HEK293 (cell line): ENCODE measurements at regions not wholly inside any gene's neighbourhood (a gene's known extent, or its start where the extent isn't known, plus 50 kb on each side); places are given as distances from the start of the nearest gene placed in this dataset.

Experiments used
- CTCF ChIA-PET: fragments of 350-600 bp; formaldehyde crosslinking; extraction: SDS; loops from one replicate; lab custom pipeline; 2021; ENCODE audit warnings: antibody characterized with exemption; lab: Yijun Ruan, JAX
- POLR2A ChIA-PET: fragments of 300-600 bp; formaldehyde crosslinking; extraction: SDS; loops from one replicate; lab custom pipeline; 2020; ENCODE audit warnings: antibody characterized with exemption, inconsistent platforms; lab: Yijun Ruan, JAX
- H3K27ac ChIP-seq: fragments of 200-500 bp; sonication (Bioruptor generic); 2 replicates; pipeline ENCODE4 v1.5.1; 2014; ENCODE audit warnings: low read depth, low read length, control low read depth, inconsistent platforms; ENCODE audit errors: extremely low read depth
- H3K36me3 ChIP-seq, 2 experiments: fragments of 200-500 bp in 1 of 2; sonication (Bioruptor generic) in 1 of 2; 1 replicate in 1 of 2; 2 replicates in 1 of 2; pipeline ENCODE4 v1.5.1; 2014 to 2017; ENCODE audit warnings: inconsistent platforms in 2 of 2, low read length in 2 of 2; ENCODE audit not compliant: control insufficient read depth in 2 of 2, insufficient read depth in 1 of 2
- H3K4me1 ChIP-seq: fragments of 200-500 bp; sonication (Bioruptor generic); 2 replicates; pipeline ENCODE4 v1.5.1; 2014; ENCODE audit warnings: mild to moderate bottlenecking, low read length, inconsistent platforms; ENCODE audit not compliant: control insufficient read depth, insufficient read depth
- H3K4me3 ChIP-seq: 2 replicates; pipeline ENCODE4 v1.5.1; 2011; ENCODE audit warnings: low read depth, mild to moderate bottlenecking, control low read depth, low read length, moderate library complexity
- H3K9me3 ChIP-seq: fragments of 200-500 bp; sonication (Bioruptor generic); 2 replicates; pipeline ENCODE4 v1.5.1; 2014; ENCODE audit warnings: low read depth, low read length, inconsistent platforms; ENCODE audit not compliant: control insufficient read depth, insufficient read depth
- BCL11B ChIP-seq: fragments of 450-650 bp; formaldehyde crosslinking; IDR thresholded peaks from 2 replicates; pipeline ENCODE4 v1.5.1; 2016; ENCODE audit warnings: low read depth, missing biosample characterization, missing genetic modification characterization
- GFI1B ChIP-seq: fragments of 450-650 bp; formaldehyde crosslinking; IDR thresholded peaks from 2 replicates; pipeline ENCODE4 v1.5.1; 2016; ENCODE audit warnings: missing biosample characterization, missing genetic modification characterization
- GLIS1 ChIP-seq: fragments of 450-650 bp; formaldehyde crosslinking; IDR thresholded peaks from 2 replicates; pipeline ENCODE4 v1.5.1; 2016; ENCODE audit warnings: missing biosample characterization, missing genetic modification characterization
- MYNN ChIP-seq: fragments of 450-650 bp; formaldehyde crosslinking; IDR thresholded peaks from 2 replicates; pipeline ENCODE4 v1.5.1; 2016; ENCODE audit warnings: missing biosample characterization, missing genetic modification characterization, borderline replicate concordance
- RBAK ChIP-seq: fragments of 450-650 bp; formaldehyde crosslinking; IDR thresholded peaks from 2 replicates; pipeline ENCODE4 v1.5.1; 2016; ENCODE audit warnings: missing biosample characterization, missing genetic modification characterization
- REPIN1 ChIP-seq: fragments of 450-650 bp; formaldehyde crosslinking; IDR thresholded peaks from 2 replicates; pipeline ENCODE4 v1.5.1; 2017; ENCODE audit warnings: missing biosample characterization, missing genetic modification characterization, low read depth
- ZEB2 ChIP-seq: fragments of 450-650 bp; formaldehyde crosslinking; IDR thresholded peaks from 2 replicates; pipeline ENCODE4 v1.5.1; 2016; ENCODE audit warnings: missing biosample characterization, missing genetic modification characterization
- ZNF138 ChIP-seq: fragments of 450-650 bp; formaldehyde crosslinking; IDR thresholded peaks from 2 replicates; pipeline ENCODE4 v1.5.1; 2016; ENCODE audit warnings: missing biosample characterization, missing genetic modification characterization, borderline replicate concordance
- ZNF155 ChIP-seq: fragments of 450-650 bp; formaldehyde crosslinking; IDR thresholded peaks from 2 replicates; pipeline ENCODE4 v1.5.1; 2016; ENCODE audit warnings: missing biosample characterization, missing genetic modification characterization
- ZNF157 ChIP-seq: fragments of 450-650 bp; formaldehyde crosslinking; IDR thresholded peaks from 2 replicates; pipeline ENCODE4 v1.5.1; 2016; ENCODE audit warnings: missing biosample characterization, missing genetic modification characterization
- ZNF530 ChIP-seq: fragments of 450-650 bp; formaldehyde crosslinking; IDR thresholded peaks from 2 replicates; pipeline ENCODE4 v1.5.1; 2016; ENCODE audit warnings: low read depth, missing biosample characterization, missing genetic modification characterization
- ZSCAN16 ChIP-seq: fragments of 450-650 bp; formaldehyde crosslinking; IDR thresholded peaks from 2 replicates; pipeline ENCODE4 v1.5.1; 2016; ENCODE audit warnings: missing biosample characterization, missing genetic modification characterization
- ZXDB ChIP-seq: fragments of 450-650 bp; formaldehyde crosslinking; IDR thresholded peaks from 2 replicates; pipeline ENCODE4 v1.5.1; 2016; ENCODE audit warnings: missing biosample characterization, missing genetic modification characterization
- TF ChIP-seq, protein P1 (sequence below): fragments of 450-650 bp; formaldehyde crosslinking; IDR thresholded peaks from 2 replicates; pipeline ENCODE4 v1.5.1; 2016; ENCODE audit warnings: missing biosample characterization, missing genetic modification characterization
- TF ChIP-seq, protein P2 (sequence below): fragments of 450-650 bp; IDR thresholded peaks from 2 replicates; pipeline ENCODE4 v1.5.1; 2018; ENCODE audit warnings: missing biosample characterization, mild to moderate bottlenecking, missing genetic modification characterization
- TF ChIP-seq, protein P3 (sequence below): fragments of 450-650 bp; formaldehyde crosslinking; IDR thresholded peaks from 2 replicates; pipeline ENCODE4 v1.5.1; 2016; ENCODE audit warnings: missing biosample characterization, missing genetic modification characterization

DNA sequence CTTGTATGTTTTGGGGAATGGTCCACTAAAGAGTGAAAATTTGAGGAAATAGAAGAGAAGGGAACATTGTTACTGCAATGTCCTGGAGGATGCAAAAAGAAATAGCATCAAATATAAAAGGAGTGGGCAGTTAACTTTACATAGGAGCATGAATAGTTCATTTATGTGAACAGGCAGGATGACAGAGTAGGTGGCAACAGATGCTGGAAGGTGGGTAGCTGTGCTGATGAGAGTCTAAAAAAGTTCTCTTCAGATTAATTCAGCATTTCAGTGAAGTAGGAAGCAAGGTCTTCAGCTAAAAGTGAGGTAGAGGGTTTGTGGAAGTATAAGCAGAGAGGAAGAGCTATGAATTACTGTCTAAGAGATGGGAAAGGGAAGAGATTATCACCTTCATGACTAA lies 276.5 kb downstream of the KIF2B start (continued):
- TF ChIP-seq MYNN (tag by site-specific recombination) (no peak), REPIN1 (tag by site-specific recombination) (no peak), BCL11B (tag by site-specific recombination) (no peak), ZNF157 (tag by site-specific recombination) (no peak), ZNF138 (no peak), ZSCAN16 (tag by site-specific recombination) (no peak)
- TF ChIP-seq, protein P1, sequence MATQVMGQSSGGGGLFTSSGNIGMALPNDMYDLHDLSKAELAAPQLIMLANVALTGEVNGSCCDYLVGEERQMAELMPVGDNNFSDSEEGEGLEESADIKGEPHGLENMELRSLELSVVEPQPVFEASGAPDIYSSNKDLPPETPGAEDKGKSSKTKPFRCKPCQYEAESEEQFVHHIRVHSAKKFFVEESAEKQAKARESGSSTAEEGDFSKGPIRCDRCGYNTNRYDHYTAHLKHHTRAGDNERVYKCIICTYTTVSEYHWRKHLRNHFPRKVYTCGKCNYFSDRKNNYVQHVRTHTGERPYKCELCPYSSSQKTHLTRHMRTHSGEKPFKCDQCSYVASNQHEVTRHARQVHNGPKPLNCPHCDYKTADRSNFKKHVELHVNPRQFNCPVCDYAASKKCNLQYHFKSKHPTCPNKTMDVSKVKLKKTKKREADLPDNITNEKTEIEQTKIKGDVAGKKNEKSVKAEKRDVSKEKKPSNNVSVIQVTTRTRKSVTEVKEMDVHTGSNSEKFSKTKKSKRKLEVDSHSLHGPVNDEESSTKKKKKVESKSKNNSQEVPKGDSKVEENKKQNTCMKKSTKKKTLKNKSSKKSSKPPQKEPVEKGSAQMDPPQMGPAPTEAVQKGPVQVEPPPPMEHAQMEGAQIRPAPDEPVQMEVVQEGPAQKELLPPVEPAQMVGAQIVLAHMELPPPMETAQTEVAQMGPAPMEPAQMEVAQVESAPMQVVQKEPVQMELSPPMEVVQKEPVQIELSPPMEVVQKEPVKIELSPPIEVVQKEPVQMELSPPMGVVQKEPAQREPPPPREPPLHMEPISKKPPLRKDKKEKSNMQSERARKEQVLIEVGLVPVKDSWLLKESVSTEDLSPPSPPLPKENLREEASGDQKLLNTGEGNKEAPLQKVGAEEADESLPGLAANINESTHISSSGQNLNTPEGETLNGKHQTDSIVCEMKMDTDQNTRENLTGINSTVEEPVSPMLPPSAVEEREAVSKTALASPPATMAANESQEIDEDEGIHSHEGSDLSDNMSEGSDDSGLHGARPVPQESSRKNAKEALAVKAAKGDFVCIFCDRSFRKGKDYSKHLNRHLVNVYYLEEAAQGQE, result no peak
- TF ChIP-seq, protein P2, sequence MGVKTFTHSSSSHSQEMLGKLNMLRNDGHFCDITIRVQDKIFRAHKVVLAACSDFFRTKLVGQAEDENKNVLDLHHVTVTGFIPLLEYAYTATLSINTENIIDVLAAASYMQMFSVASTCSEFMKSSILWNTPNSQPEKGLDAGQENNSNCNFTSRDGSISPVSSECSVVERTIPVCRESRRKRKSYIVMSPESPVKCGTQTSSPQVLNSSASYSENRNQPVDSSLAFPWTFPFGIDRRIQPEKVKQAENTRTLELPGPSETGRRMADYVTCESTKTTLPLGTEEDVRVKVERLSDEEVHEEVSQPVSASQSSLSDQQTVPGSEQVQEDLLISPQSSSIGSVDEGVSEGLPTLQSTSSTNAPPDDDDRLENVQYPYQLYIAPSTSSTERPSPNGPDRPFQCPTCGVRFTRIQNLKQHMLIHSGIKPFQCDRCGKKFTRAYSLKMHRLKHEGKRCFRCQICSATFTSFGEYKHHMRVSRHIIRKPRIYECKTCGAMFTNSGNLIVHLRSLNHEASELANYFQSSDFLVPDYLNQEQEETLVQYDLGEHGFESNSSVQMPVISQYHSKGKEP (tag by site-specific recombination), result no peak
- TF ChIP-seq, protein P3, sequence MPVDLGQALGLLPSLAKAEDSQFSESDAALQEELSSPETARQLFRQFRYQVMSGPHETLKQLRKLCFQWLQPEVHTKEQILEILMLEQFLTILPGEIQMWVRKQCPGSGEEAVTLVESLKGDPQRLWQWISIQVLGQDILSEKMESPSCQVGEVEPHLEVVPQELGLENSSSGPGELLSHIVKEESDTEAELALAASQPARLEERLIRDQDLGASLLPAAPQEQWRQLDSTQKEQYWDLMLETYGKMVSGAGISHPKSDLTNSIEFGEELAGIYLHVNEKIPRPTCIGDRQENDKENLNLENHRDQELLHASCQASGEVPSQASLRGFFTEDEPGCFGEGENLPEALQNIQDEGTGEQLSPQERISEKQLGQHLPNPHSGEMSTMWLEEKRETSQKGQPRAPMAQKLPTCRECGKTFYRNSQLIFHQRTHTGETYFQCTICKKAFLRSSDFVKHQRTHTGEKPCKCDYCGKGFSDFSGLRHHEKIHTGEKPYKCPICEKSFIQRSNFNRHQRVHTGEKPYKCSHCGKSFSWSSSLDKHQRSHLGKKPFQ (tag by site-specific recombination), result no peak

DNA sequence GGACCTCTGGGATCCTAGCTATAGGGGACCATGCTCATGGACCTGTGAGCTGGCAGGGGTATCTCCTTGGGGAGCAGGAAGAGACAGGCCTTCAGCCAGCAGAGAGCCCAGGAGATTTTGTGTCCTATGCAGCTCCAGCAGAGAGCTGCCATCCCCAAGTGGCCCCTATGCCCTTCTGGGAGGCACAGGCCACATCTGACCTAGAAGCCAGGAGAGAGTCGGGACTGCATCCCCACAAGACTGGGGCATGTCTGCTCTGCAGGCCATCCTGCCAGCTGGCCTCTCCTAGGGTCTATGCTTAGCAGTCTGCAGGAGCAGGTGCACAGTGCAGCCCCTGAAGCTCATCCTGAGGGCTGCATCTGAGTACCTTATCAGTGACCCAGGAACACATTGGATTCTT lies 279.5 kb downstream of the KIF2B start:
- POLR2A ChIA-PET, result no interaction called here

More for the DNA sequence above, 279.5 kb downstream of the KIF2B start:
- Histone ChIP-seq H3K4me3 (no peak overlapping the region), H3K9me3 (no peaks in the 10 kb centered on the region), H3K36me3 (no peaks in the 10 kb centered on the region), H3K27ac (no peak overlapping the region), H3K4me1 (no peaks in the 10 kb centered on the region)
- no peak for TF ChIP-seq ZEB2
- no peak for TF ChIP-seq GFI1B (tag by site-specific recombination)
- no peak for TF ChIP-seq ZXDB (tag by site-specific recombination)
- TF ChIP-seq, protein P1, result no peak
- TF ChIP-seq ZNF530 (tag by site-specific recombination), result no peak
- no peak for TF ChIP-seq GLIS1 (tag by site-specific recombination)
- no peak for TF ChIP-seq ZNF155 (tag by site-specific recombination)
- no peak for TF ChIP-seq RBAK (tag by site-specific recombination)
- CTCF ChIA-PET, result no interaction called here
